K562 (cell line): ENCODE measurements at regions not wholly inside any gene's neighbourhood (a gene's known extent, or its start where the extent isn't known, plus 50 kb on each side); places are given as distances from the start of the nearest gene placed in this dataset.
A peak's percentile ranks its signal among the peaks of the same experiment; 100 is the strongest.

ENCODE experiments used
- TCF3 ChIP-seq: sonication (generic); formaldehyde crosslinking; IDR thresholded peaks from 2 replicates; pipeline ENCODE4 v1.4.0; 2020; ENCODE audit warnings: mild to moderate bottlenecking, missing genetic modification reagents
- TEAD2 ChIP-seq: fragments of 450-650 bp; IDR thresholded peaks from 2 replicates; pipeline ENCODE4 v1.6.1; 2016; ENCODE audit warnings: missing genetic modification characterization, control low read depth, missing compliant biosample characterization
- TFAM ChIP-seq: fragments of 250-450 bp; sonication (Bioruptor Pico); conservative IDR thresholded peaks from 2 replicates; pipeline ENCODE4 v1.5.0; 2021; ENCODE audit warnings: mild to moderate bottlenecking, moderate library complexity
- TSC22D4 ChIP-seq: fragments of 450-650 bp; IDR thresholded peaks from 2 replicates; pipeline ENCODE4 v1.6.1; 2016; ENCODE audit warnings: missing genetic modification characterization, missing biosample characterization, control low read depth
- ZBED1 ChIP-seq: IDR thresholded peaks from 2 replicates; pipeline ENCODE4 v1.6.1; 2014
- ZNF696 ChIP-seq: fragments of 250-450 bp; sonication (Bioruptor Pico); conservative IDR thresholded peaks from 2 replicates; pipeline ENCODE4 v1.4.0; 2020; ENCODE audit warnings: mild to moderate bottlenecking, moderate library complexity
- TF ChIP-seq, protein P1 (sequence below): sonication (generic); formaldehyde crosslinking; IDR thresholded peaks from 2 replicates; pipeline ENCODE4 v1.8.0; 2023; ENCODE audit warnings: missing genetic modification reagents, mild to moderate bottlenecking, borderline replicate concordance
- TF ChIP-seq, protein P2 (sequence below): fragments of 250-450 bp; sonication (Bioruptor Pico); IDR thresholded peaks from 2 replicates; pipeline ENCODE4 v1.4.0; 2020; ENCODE audit warnings: borderline replicate concordance
- TF ChIP-seq, protein P3 (sequence below), 2 experiments: IDR thresholded peaks; 2 replicates each; pipeline ENCODE4 v1.6.1; 2011; ENCODE audit warnings: borderline replicate concordance in 1 of 2, control low read depth in 1 of 2, low read depth in 1 of 2, low read length in 1 of 2, mild to moderate bottlenecking in 1 of 2, mixed read lengths in 1 of 2, moderate library complexity in 1 of 2; ENCODE audit not compliant: insufficient read depth in 1 of 2, insufficient read length in 1 of 2, poor library complexity in 1 of 2, severe bottlenecking in 1 of 2; ENCODE audit errors: extremely low read depth in 1 of 2
- TF ChIP-seq, protein P4 (sequence below): fragments of 450-650 bp; IDR thresholded peaks from 2 replicates; pipeline ENCODE4 v1.7.0; 2016; ENCODE audit warnings: borderline replicate concordance
- TF ChIP-seq, protein P5 (sequence below): fragments of 450-650 bp; formaldehyde crosslinking; IDR thresholded peaks from 2 replicates; pipeline ENCODE4 v1.4.0; 2020; ENCODE audit warnings: mild to moderate bottlenecking, moderate library complexity
- TF ChIP-seq, protein P6 (sequence below), 3 experiments: fragments of 200-800 bp in 1 of 3; sonication (Bioruptor generic) in 1 of 3; sonication (generic) in 1 of 3; formaldehyde crosslinking in 1 of 3; IDR thresholded peaks; 2 replicates each; pipeline versions ENCODE4 v1.6.1 to v1.8.0; 2016 to 2022; ENCODE audit warnings: mild to moderate bottlenecking in 2 of 3, missing compliant biosample characterization in 2 of 3, missing genetic modification characterization in 2 of 3, missing genetic modification reagents in 1 of 3

DNA sequence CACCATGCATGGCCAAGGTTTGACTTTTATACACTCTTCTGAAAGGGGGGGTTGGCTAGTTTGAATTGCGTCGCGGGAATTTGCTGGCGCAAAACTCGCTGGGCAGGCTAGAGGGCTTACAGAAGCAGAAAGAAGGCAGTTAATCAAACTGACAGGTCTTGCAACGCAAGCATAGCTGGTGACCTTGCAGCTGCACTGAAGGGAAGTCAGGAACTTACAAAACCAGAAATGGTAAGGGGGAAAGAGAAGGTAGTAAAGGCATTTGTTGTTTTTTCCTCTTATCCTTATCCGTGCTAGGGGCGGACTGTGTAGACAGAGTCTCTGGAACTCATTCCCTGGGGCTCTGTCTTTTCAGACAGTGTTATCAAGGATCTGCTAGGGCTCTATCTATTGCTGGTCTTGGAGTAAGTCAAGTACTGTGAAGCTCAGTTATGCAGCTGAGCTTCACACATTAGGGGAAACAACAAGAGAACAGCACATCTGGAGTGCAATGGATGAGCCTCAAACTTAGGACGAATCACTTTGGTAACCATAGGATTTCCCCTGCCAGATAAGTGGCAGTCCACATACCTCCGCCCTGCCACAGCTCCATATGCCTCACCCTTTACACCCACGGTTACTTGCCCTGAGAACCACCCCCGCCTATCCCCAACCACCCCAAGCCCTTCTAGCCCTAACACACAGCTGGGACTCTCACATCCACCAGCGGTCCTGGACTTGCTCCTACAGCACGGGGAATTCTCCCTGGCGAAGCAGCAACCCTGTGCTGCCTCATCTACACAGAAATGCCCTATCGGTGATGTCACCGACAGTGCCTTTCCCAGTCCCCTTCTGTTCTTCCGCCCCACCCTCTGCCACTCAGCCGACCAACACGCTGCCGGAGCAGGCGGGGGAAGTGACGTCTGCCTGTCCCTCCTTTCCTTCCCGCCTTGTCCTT lies 251.4 kb downstream of the FAM72C start (continued):
- TF ChIP-seq, protein P1, sequence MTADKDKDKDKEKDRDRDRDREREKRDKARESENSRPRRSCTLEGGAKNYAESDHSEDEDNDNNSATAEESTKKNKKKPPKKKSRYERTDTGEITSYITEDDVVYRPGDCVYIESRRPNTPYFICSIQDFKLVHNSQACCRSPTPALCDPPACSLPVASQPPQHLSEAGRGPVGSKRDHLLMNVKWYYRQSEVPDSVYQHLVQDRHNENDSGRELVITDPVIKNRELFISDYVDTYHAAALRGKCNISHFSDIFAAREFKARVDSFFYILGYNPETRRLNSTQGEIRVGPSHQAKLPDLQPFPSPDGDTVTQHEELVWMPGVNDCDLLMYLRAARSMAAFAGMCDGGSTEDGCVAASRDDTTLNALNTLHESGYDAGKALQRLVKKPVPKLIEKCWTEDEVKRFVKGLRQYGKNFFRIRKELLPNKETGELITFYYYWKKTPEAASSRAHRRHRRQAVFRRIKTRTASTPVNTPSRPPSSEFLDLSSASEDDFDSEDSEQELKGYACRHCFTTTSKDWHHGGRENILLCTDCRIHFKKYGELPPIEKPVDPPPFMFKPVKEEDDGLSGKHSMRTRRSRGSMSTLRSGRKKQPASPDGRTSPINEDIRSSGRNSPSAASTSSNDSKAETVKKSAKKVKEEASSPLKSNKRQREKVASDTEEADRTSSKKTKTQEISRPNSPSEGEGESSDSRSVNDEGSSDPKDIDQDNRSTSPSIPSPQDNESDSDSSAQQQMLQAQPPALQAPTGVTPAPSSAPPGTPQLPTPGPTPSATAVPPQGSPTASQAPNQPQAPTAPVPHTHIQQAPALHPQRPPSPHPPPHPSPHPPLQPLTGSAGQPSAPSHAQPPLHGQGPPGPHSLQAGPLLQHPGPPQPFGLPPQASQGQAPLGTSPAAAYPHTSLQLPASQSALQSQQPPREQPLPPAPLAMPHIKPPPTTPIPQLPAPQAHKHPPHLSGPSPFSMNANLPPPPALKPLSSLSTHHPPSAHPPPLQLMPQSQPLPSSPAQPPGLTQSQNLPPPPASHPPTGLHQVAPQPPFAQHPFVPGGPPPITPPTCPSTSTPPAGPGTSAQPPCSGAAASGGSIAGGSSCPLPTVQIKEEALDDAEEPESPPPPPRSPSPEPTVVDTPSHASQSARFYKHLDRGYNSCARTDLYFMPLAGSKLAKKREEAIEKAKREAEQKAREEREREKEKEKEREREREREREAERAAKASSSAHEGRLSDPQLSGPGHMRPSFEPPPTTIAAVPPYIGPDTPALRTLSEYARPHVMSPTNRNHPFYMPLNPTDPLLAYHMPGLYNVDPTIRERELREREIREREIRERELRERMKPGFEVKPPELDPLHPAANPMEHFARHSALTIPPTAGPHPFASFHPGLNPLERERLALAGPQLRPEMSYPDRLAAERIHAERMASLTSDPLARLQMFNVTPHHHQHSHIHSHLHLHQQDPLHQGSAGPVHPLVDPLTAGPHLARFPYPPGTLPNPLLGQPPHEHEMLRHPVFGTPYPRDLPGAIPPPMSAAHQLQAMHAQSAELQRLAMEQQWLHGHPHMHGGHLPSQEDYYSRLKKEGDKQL (CRISPR knock-in tag): no peak
- TF ChIP-seq TCF3 (no peak), TSC22D4 (tag) (no peak), TEAD2 (no peak), ZNF696 (CRISPR knock-in tag) (peak; percentile 79; the same call in 1 of the 2 replicates), TFAM (CRISPR knock-in tag) (no peak), ZBED1 (peak; percentile 97)
- TF ChIP-seq, protein P2, sequence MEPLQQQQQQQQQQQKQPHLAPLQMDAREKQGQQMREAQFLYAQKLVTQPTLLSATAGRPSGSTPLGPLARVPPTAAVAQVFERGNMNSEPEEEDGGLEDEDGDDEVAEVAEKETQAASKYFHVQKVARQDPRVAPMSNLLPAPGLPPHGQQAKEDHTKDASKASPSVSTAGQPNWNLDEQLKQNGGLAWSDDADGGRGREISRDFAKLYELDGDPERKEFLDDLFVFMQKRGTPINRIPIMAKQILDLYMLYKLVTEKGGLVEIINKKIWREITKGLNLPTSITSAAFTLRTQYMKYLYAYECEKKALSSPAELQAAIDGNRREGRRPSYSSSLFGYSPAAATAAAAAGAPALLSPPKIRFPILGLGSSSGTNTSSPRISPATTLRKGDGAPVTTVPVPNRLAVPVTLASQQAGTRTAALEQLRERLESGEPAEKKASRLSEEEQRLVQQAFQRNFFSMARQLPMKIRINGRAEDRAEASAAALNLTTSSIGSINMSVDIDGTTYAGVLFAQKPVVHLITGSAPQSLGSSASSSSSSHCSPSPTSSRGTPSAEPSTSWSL (CRISPR knock-in tag): no peak
- TF ChIP-seq, protein P3, sequence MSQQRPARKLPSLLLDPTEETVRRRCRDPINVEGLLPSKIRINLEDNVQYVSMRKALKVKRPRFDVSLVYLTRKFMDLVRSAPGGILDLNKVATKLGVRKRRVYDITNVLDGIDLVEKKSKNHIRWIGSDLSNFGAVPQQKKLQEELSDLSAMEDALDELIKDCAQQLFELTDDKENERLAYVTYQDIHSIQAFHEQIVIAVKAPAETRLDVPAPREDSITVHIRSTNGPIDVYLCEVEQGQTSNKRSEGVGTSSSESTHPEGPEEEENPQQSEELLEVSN (IDR thresholded peaks at IDR 0.05; ENCODE audit: borderline replicate concordance in 1 of 2, extremely low read depth in 1 of 2, insufficient read depth in 1 of 2, insufficient read length in 1 of 2, low read depth in 1 of 2, low read length in 1 of 2, poor library complexity in 1 of 2, severe bottlenecking in 1 of 2): peak; percentile 94
- TF ChIP-seq, protein P4, sequence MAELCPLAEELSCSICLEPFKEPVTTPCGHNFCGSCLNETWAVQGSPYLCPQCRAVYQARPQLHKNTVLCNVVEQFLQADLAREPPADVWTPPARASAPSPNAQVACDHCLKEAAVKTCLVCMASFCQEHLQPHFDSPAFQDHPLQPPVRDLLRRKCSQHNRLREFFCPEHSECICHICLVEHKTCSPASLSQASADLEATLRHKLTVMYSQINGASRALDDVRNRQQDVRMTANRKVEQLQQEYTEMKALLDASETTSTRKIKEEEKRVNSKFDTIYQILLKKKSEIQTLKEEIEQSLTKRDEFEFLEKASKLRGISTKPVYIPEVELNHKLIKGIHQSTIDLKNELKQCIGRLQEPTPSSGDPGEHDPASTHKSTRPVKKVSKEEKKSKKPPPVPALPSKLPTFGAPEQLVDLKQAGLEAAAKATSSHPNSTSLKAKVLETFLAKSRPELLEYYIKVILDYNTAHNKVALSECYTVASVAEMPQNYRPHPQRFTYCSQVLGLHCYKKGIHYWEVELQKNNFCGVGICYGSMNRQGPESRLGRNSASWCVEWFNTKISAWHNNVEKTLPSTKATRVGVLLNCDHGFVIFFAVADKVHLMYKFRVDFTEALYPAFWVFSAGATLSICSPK: no peak
- TF ChIP-seq, protein P5, sequence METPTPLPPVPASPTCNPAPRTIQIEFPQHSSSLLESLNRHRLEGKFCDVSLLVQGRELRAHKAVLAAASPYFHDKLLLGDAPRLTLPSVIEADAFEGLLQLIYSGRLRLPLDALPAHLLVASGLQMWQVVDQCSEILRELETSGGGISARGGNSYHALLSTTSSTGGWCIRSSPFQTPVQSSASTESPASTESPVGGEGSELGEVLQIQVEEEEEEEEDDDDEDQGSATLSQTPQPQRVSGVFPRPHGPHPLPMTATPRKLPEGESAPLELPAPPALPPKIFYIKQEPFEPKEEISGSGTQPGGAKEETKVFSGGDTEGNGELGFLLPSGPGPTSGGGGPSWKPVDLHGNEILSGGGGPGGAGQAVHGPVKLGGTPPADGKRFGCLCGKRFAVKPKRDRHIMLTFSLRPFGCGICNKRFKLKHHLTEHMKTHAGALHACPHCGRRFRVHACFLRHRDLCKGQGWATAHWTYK (CRISPR knock-in tag): 0 out of 2 replicates have a peak, but pooled peaks have one; percentile 45
- TF ChIP-seq, protein P6, sequence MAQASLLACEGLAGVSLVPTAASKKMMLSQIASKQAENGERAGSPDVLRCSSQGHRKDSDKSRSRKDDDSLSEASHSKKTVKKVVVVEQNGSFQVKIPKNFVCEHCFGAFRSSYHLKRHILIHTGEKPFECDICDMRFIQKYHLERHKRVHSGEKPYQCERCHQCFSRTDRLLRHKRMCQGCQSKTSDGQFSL (CRISPR knock-in tag; IDR thresholded peaks at IDR 0.05): no peak
- TF ChIP-seq, protein P6 (tag; IDR thresholded peaks at IDR 0.05): no peak
